GM19099 (cell line): ENCODE measurements at regions not wholly inside any gene's neighbourhood (a gene's known extent, or its start where the extent isn't known, plus 50 kb on each side); places are given as distances from the start of the nearest gene placed in this dataset.

Experiments used
- POLR2A ChIP-seq: IDR thresholded peaks from 3 replicates; pipeline ENCODE4 v1.6.1; 2011; ENCODE audit warnings: low read depth; ENCODE audit not compliant: insufficient read length; ENCODE audit errors: extremely low read depth

DNA sequence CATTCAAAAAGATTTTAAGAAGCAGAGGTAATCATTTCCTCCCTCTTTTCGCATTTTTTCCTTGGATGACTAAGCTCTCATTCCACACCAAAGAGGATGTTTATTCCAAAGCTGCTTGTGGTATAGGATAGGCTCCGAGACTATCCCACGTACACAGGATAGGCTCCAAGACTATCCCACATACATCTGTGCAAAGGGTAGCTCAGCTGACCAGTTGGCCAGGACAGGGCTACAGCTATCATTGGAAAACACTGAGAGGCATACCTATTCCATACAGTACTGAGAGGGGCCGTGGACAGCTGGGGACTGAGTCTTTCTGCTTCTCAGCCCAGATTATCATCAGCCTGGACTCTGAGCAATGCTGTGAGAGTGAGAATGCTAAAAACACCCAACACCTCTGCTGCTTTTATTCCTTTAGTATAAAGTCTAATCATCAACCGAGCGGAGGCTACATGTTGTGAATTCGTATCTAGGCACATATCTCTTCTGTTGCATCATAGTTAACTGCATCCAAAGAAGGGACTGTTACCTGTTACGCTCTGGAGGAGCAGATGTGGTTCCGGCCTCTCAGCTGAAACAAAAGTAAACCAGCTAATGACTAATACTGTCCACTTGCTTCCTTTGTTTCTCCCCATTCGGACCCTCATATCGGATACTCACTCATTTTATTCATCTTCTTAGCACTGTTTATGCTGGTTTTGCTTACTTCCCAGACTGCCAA lies 141.0 kb downstream of the TNFSF18 start:
- no peak for TF ChIP-seq POLR2A

DNA sequence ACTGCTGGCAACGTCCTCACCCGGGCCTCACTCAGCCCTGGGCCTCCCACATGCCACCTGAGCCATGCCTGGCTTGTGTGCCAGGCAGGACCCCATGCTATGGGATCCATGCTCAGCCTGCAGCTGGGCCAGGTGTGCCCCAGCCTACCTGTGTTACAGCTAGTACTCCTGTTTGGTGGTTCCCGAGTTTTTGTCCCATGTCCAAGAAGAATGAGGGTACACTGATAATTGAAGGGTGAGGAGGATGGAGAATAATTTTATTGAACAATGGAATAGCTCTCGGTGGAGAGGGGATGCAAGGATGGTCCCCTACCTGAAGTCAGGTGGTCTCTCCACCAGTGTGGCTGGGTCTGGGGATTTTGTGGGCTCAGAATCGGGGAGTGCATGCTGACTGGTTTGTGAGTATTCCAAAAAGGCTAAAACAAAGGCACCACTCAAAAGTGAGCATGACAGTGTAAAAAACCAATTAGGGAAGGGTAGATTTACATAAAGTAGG lies 137.9 kb downstream of the TNFSF18 start:
- no peak for TF ChIP-seq POLR2A

DNA sequence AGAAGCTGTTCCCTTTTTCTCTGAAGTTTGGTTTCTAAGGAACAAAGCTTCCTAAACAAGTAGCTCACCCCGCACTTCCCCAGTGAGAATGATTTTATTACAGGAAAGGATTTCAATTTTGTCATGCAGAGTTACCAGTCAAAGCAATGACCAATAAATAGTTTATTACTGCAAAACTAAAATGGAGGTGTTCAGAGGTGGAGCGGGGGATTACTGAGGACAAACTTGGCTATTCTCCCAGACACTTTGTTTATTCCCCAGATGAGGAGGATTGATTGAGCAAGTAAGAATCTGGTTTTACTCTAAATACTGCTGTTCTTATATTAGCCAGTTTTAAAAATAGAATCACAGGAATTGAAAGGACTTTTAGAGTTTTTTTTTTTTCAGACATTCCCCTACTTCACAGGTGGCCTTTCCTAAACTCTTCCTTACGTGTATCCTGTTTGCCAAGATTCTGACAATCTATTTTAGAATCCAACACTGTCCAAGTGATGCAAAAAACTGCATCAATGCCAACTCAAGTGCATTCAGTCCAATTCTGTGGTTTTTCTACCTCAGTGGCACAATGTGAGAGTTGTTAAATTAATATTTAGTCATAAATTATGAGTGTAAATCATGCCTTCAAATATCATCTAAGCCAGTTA lies 136.1 kb downstream of the TNFSF18 start:
- no peak for TF ChIP-seq POLR2A

DNA sequence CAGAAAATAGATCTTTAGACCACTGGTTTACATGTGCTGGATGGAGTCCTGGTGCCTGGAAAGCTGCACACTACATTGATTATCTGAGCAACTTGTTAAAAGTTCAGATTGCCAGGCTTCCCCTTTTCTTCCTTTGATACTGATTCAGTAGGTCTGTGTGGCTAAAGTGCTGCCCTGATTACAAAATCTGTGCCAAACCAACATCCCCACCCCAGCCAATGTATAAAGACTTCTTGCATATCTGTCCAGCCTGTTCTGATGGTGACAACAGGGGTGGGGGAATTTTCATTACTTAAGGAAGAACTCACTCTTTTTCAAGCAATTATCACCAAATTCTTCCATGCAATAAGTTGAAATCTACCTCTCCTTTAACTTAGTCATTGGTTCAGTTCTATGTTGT lies 135.5 kb downstream of the TNFSF18 start:
- TF ChIP-seq POLR2A, result no peak

DNA sequence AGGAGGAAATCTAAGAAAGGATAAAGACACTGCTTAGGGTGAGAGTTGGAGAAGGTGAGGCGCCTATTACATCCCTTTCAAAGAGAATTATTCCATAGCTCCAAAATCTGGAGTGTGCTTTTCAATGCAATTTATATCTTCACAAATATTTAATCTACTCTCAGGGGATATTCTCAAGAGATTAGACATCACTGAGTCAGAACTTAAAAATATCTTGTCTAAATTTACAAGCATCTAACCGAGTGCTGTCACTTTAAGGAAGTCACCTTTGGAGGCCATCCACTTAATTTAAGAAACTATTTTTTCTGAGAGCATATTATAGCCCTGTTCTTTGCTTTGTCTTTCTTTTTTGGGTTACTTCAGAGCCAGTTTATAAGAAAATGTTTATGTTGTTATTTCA lies 134.6 kb downstream of the TNFSF18 start:
- no peak for TF ChIP-seq POLR2A

DNA sequence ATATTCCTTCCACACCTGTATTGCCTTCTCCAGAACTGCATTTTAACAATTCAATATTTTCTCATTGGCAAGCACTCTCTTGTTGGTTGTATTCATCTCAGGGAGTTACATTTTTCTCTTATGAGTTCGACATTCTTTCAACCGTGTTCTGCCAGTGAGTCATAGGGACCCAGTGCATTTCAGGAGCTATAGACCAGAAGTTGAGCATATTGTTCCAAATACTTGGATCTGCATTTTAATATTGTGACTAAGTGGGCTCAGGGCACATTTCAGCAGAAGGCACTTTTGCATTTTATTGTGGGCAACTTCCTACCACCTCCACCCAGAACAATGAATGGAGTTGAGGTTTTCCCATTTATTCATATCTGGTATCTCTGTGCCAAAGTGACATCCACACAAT lies 132.8 kb downstream of the TNFSF18 start:
- no peak for TF ChIP-seq POLR2A

DNA sequence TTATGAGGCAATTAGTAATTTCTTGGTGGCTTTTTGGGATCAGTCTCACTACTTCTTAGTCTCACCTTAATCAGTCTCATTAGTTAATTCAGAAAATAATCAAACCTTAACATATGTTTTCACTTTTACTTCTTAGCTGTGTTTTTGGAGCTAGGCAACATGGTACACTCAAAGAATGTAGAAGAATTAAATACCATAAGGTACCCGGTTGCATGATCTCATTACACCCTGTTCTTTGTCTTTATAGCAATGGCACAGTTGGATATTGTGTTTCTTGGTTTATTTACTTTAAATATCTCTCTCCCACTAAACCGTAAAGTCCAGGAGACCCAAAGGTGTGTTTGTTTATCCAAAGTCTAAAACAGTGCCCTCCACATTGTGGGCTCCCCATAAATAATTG lies 132.3 kb downstream of the TNFSF18 start:
- TF ChIP-seq POLR2A, result no peak

DNA sequence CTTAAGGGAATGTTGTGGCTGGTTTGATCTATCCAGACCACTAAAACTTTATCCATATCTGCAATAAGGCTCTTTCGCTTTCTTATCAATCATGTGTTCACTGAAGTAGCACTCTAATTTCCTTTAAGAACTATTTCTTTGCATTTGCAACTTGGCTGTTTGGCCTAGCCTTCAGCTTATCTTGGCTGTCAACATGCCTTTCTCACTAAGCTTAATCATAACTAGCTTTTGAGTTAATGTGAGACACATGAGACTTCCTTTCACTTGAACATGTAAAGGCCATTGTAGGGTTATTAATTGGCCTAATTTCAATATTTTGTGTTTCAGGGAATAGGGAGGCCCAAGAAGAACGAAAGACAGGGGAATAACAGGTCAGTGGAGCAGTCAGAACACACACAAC lies 124.7 kb downstream of the TNFSF18 start:
- no peak for TF ChIP-seq POLR2A

DNA sequence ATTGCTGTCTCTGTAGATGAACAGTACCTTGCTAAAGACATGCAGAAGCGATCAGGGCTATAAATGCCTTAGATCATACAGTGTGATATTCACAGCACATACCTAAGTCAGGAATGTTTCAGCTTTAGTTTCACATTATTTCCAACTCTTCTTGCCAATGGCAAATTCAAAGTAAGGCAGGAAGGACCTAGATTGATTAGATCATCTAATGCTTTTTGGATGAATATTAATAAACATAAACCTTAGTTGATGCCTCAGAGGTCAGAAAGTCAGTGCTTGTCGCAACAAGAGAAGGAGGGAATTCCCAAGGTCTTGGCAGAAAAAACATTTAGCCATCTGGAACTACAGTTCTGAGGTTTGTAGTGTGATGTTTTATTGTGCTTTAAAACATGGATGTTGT lies 122.3 kb downstream of the TNFSF18 start:
- TF ChIP-seq POLR2A, result no peak

DNA sequence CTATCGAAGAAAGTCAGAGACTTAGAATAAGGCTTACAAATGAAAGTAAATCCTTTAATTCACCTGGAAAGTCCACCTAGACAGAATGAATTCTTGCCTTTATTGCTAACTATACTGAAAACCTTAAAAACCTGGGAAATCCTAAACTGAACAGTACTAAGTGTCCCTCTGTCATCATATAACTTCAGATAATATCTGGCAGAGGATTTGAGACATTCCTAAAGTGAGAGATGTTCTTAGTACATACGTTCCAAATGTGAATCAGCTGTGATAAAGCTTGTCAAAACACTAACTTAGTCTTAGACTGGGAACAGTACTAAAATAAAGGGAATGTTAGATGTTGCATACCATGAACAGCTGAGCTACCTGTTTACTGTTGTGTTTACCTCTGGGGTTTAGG lies 121.7 kb downstream of the TNFSF18 start:
- no peak for TF ChIP-seq POLR2A

DNA sequence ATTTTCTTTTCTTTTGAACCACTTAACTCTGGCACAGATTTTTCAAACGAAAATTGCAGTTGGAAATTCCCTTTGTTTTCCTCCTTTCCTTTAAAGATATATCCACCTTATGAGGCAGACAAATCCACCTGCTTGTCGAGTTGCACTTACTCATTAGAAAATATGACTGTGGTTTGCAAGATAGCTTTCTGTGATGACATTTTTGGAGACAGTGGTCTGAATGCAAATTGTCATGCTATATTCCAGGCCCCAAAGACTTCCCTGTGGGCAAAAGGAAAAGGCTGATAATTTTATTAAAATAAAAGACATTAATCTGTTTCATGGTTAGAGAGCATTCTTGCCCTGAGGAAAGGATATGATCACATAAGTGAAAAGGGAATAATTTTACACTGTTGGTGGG lies 120.6 kb downstream of the TNFSF18 start:
- TF ChIP-seq POLR2A, result no peak

DNA sequence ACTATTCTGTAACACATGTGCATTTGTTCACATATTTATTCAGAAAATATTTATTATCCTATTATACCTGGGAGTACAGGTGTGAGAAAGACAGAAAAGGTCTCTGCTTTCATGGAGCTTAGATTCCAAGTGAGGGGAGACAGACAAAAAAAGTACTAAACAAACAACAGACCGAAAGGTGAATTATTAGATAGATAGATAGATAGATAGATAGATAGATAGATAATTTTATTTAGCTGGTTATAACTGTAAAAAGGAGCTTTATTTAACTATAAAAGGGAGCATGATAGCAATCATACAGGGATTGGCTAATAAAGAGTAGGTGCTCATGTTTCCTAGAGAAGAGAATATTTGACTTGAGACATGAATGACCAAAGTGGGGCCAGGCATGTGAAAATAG lies 119.4 kb downstream of the TNFSF18 start:
- no peak for TF ChIP-seq POLR2A

DNA sequence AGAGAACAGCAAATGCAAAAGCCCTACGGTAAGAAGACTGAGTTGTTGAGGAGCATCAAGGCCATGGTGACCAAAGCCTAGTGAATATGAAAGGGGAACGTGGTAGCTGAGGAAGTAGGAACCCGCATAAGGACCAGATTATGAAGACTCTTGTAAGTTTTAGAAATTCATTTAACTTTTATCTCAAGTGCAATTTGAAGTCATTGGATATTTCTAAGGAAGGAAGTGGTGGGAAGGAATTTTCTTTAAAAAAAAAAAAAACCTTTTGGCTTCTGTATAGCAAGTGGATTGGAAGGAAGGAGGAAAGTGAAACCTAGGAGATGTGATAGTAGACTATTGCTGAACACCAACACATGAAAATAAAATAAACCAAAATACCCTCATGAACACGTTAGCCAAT lies 119.0 kb downstream of the TNFSF18 start:
- no peak for TF ChIP-seq POLR2A

DNA sequence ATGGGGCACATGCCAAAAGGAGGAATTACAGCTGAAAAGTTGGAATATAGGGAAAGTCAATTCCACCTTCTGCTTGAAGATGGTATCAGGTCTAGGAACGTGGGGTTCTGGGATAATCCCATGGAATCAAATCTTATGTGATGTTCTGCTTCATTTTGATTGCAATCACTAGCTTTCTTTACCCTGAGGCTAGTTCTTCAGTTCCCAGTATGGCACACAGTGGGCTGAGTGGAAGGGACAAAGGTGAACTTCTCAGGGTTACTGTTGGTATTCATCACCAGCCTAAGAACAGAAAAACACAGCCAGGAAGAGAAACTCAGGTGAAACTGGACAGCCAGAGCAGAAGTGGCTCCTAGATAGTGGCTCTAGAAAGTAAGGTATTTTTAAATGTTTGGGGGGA lies 117.8 kb downstream of the TNFSF18 start:
- no peak for TF ChIP-seq POLR2A

DNA sequence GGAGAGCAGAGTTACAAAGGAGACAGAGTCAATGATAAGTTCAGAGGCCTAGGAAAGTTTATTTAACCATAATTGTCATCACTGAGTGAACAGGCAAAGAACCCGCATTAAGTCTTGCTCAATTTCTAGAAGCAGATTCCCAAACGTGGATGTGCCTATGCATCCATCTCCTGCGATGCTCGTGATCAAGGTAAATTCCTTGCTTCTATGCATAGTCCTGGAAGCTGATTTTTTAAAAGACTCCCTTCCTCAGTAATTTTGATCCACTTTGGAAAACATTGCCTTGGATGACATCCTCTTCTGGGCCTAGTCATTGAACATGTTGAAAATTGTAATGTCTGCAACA lies 116.4 kb downstream of the TNFSF18 start:
- no peak for TF ChIP-seq POLR2A

DNA sequence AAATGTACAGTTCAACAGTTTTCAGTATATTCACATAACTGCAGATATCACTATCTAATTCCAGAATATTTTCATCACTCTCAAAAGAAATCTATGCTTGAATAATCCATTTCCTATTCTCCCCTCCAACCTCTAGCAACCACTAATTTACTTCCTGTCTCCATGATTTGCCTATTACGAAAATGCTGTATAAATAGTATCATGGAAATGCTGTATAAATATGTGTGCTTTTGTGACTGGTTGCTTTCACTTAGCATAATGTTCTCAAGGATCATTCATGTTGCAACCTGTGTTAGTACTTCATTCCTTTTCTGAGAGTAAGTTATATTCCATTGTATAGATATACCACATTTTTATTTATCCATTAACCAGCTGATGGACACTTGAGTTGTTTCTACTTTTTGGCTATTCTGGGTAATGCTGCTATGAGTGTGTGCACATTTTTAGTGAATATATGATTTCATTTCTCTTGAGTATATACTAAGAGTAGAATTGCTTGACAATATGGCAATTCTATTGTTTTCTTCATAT lies 115.6 kb downstream of the TNFSF18 start:
- TF ChIP-seq POLR2A, result no peak
